ENCODE measurements at regions not wholly inside any gene's neighbourhood (a gene's known extent, or its start where the extent isn't known, plus 50 kb on each side); places are given as distances from the start of the nearest gene placed in this dataset.

DNA sequence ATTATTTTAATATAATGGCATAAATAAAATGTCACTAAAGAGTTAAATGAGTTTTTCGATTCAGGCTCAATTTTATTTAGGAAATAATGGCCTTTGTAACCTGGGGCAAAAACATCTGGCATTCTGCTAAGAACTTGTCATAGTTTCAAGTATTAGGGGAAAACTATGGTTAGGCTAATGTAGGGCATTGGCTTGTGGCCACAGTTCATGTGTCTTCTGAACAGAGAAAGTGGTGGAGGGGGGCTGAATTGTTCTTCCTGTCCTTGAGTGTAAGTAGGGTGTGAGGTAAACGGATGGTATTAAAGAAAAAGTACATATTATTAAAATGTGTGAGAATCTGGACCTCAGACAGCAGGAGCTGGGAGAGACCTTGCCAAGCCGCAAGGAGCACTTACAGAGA, 69.1 kb upstream of the KLF14 start:
- TF ChIP-seq, protein P1, sequence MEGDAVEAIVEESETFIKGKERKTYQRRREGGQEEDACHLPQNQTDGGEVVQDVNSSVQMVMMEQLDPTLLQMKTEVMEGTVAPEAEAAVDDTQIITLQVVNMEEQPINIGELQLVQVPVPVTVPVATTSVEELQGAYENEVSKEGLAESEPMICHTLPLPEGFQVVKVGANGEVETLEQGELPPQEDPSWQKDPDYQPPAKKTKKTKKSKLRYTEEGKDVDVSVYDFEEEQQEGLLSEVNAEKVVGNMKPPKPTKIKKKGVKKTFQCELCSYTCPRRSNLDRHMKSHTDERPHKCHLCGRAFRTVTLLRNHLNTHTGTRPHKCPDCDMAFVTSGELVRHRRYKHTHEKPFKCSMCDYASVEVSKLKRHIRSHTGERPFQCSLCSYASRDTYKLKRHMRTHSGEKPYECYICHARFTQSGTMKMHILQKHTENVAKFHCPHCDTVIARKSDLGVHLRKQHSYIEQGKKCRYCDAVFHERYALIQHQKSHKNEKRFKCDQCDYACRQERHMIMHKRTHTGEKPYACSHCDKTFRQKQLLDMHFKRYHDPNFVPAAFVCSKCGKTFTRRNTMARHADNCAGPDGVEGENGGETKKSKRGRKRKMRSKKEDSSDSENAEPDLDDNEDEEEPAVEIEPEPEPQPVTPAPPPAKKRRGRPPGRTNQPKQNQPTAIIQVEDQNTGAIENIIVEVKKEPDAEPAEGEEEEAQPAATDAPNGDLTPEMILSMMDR (IDR thresholded peaks at IDR 0.05 in 2 of 3, conservative IDR thresholded peaks at IDR 0.05 in 1 of 3; ENCODE audit: borderline replicate concordance in 1 of 3, insufficient read depth in 1 of 3, low read depth in 2 of 3, low read length in 2 of 3): no peak
- TF ChIP-seq, protein P2, sequence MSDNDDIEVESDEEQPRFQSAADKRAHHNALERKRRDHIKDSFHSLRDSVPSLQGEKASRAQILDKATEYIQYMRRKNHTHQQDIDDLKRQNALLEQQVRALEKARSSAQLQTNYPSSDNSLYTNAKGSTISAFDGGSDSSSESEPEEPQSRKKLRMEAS (IDR thresholded peaks at IDR 0.05): no peak
- TF ChIP-seq, protein P3, sequence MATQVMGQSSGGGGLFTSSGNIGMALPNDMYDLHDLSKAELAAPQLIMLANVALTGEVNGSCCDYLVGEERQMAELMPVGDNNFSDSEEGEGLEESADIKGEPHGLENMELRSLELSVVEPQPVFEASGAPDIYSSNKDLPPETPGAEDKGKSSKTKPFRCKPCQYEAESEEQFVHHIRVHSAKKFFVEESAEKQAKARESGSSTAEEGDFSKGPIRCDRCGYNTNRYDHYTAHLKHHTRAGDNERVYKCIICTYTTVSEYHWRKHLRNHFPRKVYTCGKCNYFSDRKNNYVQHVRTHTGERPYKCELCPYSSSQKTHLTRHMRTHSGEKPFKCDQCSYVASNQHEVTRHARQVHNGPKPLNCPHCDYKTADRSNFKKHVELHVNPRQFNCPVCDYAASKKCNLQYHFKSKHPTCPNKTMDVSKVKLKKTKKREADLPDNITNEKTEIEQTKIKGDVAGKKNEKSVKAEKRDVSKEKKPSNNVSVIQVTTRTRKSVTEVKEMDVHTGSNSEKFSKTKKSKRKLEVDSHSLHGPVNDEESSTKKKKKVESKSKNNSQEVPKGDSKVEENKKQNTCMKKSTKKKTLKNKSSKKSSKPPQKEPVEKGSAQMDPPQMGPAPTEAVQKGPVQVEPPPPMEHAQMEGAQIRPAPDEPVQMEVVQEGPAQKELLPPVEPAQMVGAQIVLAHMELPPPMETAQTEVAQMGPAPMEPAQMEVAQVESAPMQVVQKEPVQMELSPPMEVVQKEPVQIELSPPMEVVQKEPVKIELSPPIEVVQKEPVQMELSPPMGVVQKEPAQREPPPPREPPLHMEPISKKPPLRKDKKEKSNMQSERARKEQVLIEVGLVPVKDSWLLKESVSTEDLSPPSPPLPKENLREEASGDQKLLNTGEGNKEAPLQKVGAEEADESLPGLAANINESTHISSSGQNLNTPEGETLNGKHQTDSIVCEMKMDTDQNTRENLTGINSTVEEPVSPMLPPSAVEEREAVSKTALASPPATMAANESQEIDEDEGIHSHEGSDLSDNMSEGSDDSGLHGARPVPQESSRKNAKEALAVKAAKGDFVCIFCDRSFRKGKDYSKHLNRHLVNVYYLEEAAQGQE (IDR thresholded peaks at IDR 0.05; ENCODE audit: low read depth): no peak
- TF ChIP-seq EZH2 (IDR thresholded peaks at IDR 0.05): no peak
- TF ChIP-seq CEBPB (IDR thresholded peaks at IDR 0.05; ENCODE audit: low read depth): no peak
- no peak for TF ChIP-seq EZH2phosphoT487 (IDR thresholded peaks at IDR 0.05; ENCODE audit: borderline replicate concordance)
- TF ChIP-seq SP1 (IDR thresholded peaks at IDR 0.05; ENCODE audit: low read depth): no peak
- no peak for TF ChIP-seq JUND (IDR thresholded peaks at IDR 0.05)
- TF ChIP-seq SIN3A (IDR thresholded peaks at IDR 0.05; ENCODE audit: low read depth): no peak
- no peak for TF ChIP-seq POLR2A (IDR thresholded peaks at IDR 0.05; ENCODE audit: borderline replicate concordance, extremely low read depth, insufficient read depth, insufficient read length)
- TF ChIP-seq YY1 (IDR thresholded peaks at IDR 0.05; ENCODE audit: extremely low read depth, insufficient replicate concordance, low read depth, low read length): no peak
- no peak for TF ChIP-seq ZNF274 (IDR thresholded peaks at IDR 0.05; ENCODE audit: low read depth, low read length)
- no peak for TF ChIP-seq POLR2AphosphoS5 (IDR thresholded peaks at IDR 0.05; ENCODE audit: low read depth, low read length)
- no peak for TF ChIP-seq ELF1 (IDR thresholded peaks at IDR 0.05; ENCODE audit: borderline replicate concordance, low read depth)
